Fibroblast of skin of right biceps (primary cell): ENCODE measurements at regions not wholly inside any gene's neighbourhood (a gene's known extent, or its start where the extent isn't known, plus 50 kb on each side); places are given as distances from the start of the nearest gene placed in this dataset.
A peak's percentile ranks its signal among the peaks of the same experiment; 100 is the strongest.
"Not testable (repeated sequence)": the region's sequence is repeated elsewhere in the genome, so short reads cannot be mapped to it uniquely, and the experiment has no call there.

Experiments used
- DNase-seq: peaks from one replicate; pipeline ENCODE4 v3.0.0-alpha.2; 2013

GRCh38 chr3:82739390-82739789 lies 977.9 kb upstream of the GBE1 start:
- DNase-seq: no peak

- no peak for DNase-seq
Measured at GRCh38 chr3:82736696-82737277, 975.3 kb upstream of the GBE1 start.

GRCh38 chr3:82715091-82715856 lies 953.8 kb upstream of the GBE1 start:
- DNase-seq: no peak

- no peak for DNase-seq
Measured at GRCh38 chr3:82707035-82707434, 945.6 kb upstream of the GBE1 start.

- no peak for DNase-seq
Measured at GRCh38 chr3:82685761-82686160, 924.3 kb upstream of the GBE1 start.

GRCh38 chr3:82676356-82677026 lies 915.0 kb upstream of the GBE1 start:
- no peak for DNase-seq

- DNase-seq: no peak
Measured at GRCh38 chr3:82672966-82673365, 911.5 kb upstream of the GBE1 start.

GRCh38 chr3:82671466-82671865 lies 910.0 kb upstream of the GBE1 start:
- no peak for DNase-seq

GRCh38 chr3:82654708-82655107 lies 893.3 kb upstream of the GBE1 start:
- DNase-seq: no peak

- DNase-seq: no peak
Measured at GRCh38 chr3:82643948-82644347, 882.5 kb upstream of the GBE1 start.

GRCh38 chr3:82641701-82642100 lies 880.3 kb upstream of the GBE1 start:
- DNase-seq: no peak

GRCh38 chr3:82640254-82640653 lies 878.8 kb upstream of the GBE1 start:
- DNase-seq: no peak

GRCh38 chr3:82637574-82637973 lies 876.1 kb upstream of the GBE1 start:
- DNase-seq: no peak

GRCh38 chr3:82636177-82636576 lies 874.7 kb upstream of the GBE1 start:
- DNase-seq: no peak

GRCh38 chr3:82633319-82633718 lies 871.9 kb upstream of the GBE1 start:
- no peak for DNase-seq

- no peak for DNase-seq
Measured at GRCh38 chr3:82629937-82630336, 868.5 kb upstream of the GBE1 start.

GRCh38 chr3:82628385-82629014 lies 867.1 kb upstream of the GBE1 start:
- no peak for DNase-seq

GRCh38 chr3:82627733-82628132 lies 866.3 kb upstream of the GBE1 start:
- DNase-seq: no peak

GRCh38 chr3:82620744-82621143 lies 859.3 kb upstream of the GBE1 start:
- not testable (repeated sequence) for DNase-seq

- DNase-seq: no peak
Measured at GRCh38 chr3:82618594-82618993, 857.1 kb upstream of the GBE1 start.

GRCh38 chr3:82610236-82610635 lies 848.8 kb upstream of the GBE1 start:
- DNase-seq: peak; percentile 12

GRCh38 chr3:82607391-82607790 lies 845.9 kb upstream of the GBE1 start:
- no peak for DNase-seq

- no peak for DNase-seq
Measured at GRCh38 chr3:82596805-82597204, 835.4 kb upstream of the GBE1 start.

- DNase-seq: no peak
Measured at GRCh38 chr3:82595530-82595929, 834.1 kb upstream of the GBE1 start.
